Cortex of kidney (tissue), 1 donor: ENCODE measurements at regions not wholly inside any gene's neighbourhood (a gene's known extent, or its start where the extent isn't known, plus 50 kb on each side); places are given as distances from the start of the nearest gene placed in this dataset.
"Not testable (repeated sequence)": the region's sequence is repeated elsewhere in the genome, so short reads cannot be mapped to it uniquely, and the experiment has no call there.

ENCODE experiments used
- DNase-seq: peaks from one replicate; lab custom pipeline; 2025; lab: John Stamatoyannopoulos, UW

DNA sequence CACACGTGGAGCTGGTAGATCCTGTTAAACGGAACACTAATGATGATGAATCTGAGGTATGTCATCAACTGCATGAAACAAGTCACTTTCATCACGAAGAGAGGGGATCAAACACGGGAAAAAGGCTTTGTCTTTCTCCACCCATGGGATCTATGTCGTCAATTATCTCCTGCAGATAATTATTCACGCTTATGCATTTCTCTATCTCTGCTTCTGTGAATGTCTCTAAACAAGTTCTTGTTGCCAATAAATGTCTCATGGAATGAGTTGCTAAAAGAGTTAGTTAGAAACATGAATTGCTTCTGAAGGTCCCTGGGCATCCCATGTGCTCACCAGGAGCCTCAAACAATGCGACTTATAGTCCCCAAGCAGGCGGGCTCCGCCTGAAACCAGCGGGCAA lies 1228.2 kb upstream of the TMEM132C start:
- DNase-seq = no peak

DNA sequence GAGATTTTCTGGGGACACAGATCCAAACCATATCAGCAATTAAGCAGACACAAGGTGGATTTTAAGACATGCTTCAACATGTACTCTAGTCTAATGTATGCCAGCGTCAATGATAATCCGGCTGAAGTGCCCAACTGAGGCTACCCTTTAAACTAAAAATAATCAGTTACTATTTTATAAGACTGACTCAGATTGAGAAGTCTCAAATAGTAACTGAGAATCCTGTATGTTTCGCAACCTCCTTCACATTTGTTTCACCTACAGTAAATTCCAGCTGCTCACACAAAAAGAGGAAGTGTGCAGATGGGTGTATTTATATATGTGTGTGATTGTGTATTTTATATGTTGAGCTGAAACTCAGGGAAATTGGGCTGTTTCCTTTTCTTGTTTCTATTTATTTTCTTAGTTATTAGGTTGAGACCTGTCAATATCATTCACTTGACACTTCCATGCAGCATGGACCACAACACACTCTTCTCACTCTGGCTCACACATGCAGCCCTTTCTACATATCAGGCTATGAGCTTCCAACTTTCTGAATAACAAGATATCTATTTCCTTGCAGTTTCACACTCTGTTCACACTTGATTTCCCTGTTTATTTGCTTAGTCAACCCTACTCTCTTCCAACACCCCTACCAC lies 1224.9 kb upstream of the TMEM132C start:
- no peak for DNase-seq

DNA sequence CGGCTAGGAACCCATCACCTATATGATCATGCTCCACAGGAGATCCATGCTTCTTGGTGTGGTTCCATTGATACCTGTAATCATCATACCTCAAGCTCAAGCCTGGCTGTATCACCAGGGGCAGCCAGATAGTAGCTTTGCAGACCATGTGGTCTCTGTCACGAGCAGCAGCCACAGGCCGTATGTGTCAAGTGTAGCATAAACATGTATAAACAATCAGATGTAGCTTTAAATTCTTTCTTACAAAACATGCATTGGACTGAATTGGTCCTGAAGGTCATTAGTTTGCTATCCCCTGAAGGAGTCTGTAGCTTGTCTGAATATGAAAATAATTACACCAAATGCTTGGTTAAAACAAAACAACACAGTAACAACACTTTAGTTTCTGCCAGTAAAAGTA lies 1223.2 kb upstream of the TMEM132C start:
- no peak for DNase-seq

DNA sequence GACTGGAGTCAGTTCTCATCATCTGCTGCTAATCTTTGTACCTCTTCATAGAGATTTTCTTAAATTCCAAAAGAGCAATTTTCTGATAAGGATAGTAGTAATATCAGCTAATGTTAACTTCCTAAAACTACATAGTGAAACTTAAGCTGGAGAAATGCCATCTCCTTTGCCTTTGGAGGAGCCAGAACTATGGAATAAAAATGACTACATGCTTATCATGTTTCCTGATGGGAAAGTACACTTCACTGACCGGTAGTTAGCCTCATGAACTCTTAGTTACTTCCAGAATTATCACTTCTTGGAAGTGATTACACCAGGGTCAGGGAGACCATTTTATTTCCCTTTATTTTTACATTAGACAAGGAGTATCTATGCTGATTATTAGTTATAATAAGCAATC lies 1222.1 kb upstream of the TMEM132C start:
- no peak for DNase-seq

DNA sequence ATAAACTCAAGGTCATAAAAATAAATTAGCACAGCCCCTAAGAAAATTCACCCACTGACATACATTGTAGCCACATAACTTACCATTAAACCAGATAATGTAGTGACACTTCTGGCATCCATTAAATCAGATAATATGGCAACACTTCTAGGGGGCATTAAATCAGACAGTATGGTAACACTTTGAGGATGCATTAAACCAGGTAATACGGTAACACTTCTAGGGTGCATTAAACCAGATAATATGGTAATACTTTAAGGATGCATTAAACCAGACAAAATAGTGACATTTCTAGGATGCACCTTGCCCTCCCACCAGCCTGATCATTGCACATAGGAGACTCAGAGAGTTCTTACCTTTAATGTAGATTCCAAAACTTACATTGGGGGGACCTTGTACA lies 1220.5 kb upstream of the TMEM132C start:
- no peak for DNase-seq

DNA sequence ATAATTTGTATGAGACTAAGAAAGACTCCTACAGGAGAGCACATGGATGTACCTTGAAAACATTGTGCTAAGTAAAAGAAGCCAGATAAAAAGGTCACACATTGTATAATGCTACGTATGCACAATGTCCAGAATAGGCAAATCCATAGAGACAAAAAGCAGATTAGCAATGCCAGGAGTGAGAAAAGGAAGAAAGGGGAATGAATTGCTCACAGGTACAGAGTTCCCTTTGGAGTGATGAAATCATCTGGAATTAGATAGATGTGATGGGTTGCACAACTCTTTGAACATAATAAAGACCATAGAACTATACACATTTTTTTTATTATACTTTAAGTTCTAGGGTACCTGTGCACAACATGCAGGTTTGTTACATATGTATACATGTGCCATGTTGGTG lies 1218.9 kb upstream of the TMEM132C start:
- DNase-seq = no peak

DNA sequence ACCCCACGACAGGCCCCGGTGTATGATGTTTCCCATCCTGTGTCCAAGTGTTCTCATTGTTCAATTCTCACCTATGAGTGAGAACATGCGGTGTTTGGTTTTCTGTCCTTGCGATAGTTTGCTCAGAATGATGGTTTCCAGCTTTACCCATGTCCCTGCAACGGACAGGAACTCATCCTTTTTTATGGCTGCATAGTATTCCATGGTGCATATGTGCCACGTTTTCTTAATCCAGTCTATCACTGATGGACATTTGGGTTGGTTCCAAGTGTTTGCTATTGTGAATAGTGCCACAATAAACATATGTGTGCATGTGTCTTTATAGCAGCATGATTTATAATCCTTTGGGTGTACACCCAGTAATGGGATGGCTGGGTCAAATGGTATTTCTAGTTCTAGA lies 1218.4 kb upstream of the TMEM132C start:
- DNase-seq = not testable (repeated sequence)

DNA sequence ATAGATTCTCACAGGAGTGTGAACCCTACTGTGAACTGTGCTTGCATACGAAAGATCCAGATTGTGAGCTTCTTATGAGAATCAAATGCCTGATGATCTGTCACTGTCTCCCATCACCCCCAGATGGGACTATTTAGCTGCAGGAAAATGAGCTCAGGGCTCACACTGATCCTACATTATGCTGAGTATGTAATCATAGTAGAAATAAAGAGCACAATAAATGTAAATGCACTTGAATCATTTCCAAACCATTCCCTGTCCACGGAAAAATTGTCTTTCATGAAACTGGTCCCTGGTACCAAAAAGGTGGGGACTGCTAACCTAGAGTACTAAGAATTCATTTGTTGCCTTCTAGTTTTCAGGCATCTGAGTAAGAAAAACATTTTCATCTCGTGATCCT lies 1215.8 kb upstream of the TMEM132C start:
- DNase-seq = no peak

DNA sequence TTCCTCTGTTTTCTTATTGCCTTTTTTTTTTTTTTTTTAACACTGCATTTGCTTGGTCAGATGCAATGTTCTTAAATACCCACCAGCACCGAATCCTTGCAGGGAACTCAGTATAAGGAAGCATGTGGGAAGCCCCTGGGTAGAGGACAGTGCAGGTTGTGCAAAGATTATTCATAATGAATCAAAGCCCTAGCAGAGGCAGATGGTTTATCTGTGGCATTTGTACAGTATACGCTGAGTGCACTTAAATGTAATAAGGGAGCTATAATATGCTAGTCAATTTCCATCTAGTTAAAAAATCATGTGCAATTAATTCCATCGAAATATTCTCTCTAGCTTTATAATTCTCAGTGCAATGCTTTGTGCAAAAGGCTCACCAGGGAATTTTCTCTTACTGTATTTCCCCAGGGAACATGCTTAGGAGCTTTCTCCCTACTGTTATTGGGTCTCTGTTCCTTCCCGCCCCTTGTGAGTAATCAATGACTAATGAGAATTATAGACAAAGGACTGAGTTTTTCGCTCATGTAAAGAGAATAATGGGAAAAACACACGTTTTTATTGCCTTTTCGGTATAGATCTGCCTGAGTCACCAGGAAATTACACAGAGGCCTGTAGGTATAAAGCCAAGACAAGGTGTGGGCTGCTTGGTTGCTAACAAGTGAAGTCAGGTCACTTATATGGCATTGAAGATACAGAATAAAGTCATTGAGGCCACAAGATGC lies 1214.3 kb upstream of the TMEM132C start:
- DNase-seq = no peak

DNA sequence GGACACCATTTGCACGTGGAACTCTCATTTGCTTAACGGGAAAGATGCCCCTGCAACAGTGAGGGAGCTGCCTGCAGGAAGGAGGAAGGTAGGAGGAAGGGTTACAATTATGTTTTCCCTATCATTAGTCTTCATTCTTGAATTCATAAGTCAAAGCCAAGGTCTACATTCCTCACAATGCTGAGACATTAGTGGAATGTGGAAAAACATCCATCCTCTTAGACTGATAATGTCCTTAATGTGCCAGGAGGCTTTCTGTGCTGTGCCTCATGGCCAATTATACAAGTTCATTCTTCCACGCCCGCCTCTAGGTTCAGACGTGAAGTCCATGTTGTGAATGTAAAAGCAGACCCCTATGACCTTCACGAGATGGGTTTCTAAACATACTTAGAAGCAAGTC lies 1212.4 kb upstream of the TMEM132C start:
- DNase-seq = no peak

DNA sequence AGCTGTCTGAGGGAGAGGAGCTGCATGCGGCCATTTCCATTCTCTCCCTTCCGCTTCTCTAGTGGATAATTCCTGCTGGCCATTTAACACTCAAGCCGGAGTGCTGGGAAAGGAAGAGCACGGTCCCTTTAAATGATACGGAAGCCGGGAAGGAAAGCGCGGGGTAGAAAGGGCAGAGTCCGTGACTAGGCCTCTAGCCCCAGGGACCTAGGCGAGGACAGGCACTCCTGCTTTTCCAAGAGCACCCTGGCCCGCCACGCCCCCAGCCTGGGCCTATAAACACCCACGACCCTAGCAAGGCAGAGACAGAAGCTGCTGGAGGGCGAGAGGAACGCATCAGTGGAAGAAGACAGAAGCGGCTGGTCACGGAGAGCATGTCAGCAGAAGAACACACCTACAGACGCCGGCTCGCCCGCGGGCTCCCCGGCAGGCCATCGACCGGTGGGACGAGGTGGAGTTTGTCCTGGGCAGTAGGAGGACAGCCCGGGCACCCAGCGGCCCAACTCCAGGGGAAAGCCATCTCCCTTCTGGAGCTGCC lies 1206.6 kb upstream of the TMEM132C start:
- no peak for DNase-seq

DNA sequence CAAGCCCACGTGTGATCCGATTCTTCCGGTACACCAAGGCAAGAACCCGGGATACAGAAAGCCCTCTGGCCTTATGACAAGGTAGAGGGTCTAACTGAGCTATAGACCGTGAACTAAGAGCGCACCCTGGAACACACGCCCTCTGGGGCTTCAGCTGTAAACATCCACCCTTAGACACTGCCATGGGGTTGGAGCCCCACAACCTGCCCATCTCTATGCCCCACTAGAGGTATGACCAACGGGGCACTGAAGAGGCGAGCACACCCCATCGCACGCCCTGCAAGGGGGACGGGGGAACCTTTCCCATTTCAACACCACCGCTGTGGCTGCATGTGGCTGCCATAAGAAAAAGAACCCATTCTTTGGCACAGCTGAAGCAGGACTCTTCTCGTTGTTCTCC lies 1206.0 kb upstream of the TMEM132C start:
- no peak for DNase-seq

DNA sequence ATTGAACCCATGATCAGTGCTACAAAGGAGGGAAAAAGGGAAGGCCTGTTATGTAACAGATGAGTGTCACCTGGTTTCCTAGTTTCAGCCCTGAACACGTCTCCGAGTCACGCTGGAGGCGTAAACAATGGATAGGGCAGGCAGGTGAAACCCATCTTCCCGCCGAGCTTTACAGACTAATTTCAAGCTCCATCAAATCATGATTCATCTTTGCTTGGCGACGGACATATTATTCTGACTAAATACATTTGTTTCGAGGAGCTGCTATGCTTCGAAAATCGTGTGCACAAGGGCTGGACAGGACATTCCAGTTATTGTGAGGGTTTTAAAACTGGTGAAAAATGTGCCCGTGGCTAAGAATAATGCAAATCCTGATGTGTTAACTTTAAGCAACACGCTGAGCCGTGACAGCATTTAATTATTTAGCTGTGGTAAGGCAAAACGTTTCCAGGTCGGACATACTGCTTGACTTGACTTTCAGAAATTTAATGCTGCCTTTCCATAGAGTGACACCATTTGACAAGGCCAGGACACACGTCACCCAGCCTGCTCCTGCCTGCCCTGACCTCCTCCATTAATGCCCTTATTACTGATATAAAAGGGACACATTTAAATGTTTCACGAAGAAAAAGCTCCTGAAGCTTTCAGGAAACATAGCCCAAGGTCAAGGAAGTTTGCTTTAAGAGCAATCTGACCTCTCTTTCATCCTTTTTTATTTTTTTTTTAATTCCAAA lies 1203.5 kb upstream of the TMEM132C start:
- no peak for DNase-seq

DNA sequence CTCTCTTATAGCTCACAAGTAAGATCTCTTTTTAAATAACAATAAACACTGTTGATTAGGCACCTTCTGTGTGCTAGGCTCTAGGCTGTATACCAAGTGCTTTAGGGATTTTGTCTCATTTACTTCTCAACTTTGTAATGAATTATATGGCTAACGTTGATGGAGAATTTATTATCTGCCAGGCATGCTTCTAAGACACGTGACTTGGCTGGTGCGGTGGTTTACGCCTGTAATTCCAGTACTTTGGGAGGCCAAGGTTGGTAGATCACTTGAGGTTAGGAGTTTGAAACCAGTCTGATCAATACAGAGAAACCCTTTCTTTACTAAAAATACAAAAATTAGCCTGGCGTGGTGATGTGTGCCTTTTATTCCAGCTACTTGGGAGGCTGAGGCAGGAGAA lies 1202.8 kb upstream of the TMEM132C start:
- DNase-seq = no peak

DNA sequence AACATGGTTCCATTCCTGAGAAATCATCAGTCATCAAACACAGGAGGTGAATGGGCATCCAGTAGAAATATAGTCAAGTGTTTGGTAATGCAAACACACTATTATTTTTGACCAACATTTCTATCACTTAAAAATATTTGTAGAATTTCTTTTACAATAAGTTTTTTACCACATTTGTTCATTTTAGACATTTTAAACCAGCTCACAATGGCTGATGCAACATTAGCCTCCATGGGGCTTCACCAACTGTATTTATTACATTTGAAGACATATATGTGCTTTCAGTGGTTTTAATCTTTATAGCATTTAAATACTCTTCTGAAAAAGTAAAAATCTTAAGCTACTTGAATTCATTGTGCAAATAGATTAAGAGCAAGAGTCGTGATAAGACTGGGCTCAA lies 1201.4 kb upstream of the TMEM132C start:
- DNase-seq = no peak

DNA sequence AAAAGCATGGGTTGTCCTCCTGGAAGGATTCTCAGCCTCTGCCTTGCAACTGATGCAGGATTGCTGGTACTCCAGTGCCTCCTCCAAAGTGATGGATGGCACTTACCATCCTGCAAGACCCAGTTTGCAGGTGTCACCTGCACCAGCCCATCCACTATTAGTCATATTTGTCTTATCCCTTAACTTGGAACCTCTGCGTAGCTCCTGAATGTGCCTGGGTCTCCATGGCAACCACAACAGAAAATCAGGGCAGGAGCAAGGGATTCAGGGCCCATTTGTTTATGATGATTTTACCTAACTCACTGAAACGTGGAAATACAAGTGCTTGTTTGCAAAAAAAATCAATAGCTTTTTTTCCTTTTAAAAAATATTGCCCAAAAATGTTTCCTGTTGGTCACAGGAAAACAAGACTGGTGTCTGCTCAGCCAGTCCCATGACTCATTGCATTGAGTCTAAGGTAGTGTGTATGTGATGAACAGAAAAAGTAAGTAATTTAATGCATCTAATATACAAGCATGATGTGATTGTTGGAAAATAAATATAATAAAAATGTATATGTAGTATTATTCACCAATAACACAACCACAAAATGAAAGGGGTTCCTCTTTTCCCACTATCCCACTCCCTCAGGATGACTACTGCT lies 1196.3 kb upstream of the TMEM132C start:
- DNase-seq = no peak

DNA sequence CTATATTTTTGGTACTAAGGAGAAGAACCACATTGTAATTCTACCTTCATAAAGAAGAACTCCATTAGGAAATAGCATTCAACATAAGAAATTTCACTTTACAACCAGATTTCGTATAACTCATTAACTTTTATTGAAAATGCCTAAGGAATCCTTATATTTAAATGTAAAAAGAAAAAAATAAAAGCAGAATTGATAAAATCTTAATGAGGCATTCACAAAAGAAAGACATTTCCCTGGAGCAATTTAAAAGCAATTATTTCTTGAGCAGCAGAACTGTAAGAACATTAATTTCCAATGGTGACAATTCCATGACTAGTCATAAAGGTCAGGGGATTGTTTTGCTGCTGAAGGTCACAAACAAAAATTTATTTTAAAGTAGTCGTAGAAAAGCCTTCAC lies 1192.8 kb upstream of the TMEM132C start:
- DNase-seq = no peak

DNA sequence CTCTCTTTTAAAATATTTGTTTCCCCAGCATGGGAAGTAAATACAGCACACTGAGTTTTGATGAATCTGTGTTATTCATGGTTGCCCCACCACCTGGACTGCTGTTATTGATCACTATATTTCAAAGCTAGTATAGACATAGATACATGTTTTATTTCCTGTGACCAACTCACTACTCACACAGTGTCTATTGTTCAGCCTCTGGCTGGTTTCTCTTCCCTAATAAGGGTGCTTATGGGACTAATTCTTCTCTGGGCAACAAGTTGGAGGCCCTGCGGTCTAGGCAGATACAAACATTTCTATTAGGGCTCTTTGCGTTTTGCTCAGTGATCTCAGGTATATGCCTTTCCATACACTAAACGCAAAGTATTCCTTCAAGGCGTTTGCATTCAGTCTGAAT lies 1191.0 kb upstream of the TMEM132C start:
- no peak for DNase-seq

DNA sequence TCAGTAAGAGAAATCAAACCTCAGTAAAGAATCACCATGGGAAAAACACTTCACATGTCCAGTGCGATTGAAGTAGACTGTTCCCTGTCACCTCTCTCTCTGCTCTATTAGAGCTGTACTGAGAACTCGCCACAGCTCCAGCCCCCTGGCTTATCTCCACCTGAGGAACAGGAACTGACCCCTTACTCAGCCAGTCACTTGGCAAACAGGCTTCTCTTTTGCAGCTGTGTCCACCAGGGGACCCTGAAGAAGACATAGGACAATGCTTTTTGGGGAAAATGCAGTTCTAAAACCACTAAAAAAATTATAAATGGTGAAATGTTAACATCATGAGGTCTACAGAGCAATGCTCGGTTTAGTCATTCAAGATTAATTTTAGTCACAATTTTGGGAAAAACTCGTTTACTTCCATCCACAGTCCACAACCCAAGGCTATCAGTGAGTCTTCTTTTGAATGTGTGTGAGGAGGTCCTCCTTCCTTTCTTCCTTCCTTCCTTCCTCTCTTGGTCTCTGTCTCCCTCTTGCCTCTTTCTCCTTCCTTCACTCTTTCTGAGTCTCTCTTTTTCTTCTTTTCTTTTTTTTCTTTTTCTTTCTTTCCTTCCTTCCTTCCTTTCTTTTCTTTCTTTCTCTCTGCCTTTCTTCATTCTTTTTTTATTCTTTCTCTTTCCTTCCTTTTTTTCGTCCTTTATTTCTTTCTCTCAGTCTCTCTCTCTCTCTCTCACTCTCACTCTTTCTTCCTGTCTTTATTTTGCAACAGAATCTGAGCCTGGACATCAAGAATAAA lies 1189.5 kb upstream of the TMEM132C start:
- DNase-seq = no peak

DNA sequence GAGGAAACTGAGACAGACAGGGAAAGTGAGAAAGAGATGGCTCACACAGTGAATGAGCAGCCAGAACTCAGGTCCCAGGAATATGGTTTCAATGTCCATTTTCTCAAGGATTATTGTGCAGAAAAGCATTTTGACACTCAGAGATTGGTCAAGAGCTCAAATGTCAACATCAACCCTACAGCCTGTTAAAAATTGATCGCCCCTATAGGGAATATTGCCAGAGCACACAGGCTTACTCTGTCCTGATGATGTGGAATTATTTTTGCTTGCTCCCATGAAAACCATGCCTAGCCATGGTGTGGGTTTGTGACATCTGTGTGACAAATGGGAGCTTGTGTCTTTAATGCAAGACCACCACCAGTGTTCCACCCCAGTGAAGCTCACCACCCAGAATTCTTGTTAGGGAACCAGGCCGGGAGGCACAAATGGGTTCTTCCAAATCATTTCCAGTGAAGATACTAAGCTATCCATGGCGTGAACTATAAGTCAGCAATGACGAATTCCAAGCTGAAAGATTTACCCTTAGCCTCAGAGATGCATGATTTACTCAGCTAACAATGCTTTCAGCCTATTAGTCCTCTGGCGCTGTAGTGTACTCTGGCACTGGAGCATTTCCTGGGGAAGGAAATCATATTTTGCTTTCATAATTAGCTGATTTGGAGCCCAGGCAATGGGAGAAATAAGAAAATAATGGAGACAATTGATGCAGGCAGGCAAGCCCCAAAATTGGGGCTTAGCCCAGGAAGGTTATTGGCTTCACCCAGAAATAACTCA lies 1188.2 kb upstream of the TMEM132C start:
- DNase-seq = no peak

DNA sequence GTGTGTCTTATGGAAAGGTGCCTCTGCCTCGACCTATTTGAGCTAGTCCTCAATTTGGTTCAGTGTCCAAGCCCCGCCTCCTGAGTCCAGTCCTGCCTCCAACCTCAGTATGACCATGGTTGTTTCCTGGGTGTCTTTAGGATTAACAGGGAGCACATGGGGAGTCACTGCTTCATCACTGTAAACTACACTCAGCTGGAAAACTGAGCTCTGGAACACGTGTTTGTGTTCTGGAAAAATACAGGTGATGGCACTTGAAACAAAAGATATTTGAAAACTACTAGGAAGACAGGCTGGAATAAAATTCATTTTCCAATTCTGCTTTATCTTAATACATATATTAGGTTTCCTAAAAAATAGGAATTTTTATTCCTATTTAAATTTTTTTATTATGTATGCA lies 1187.3 kb upstream of the TMEM132C start:
- DNase-seq = no peak
